OCI-LY1 (cell line): ENCODE measurements at regions not wholly inside any gene's neighbourhood (a gene's known extent, or its start where the extent isn't known, plus 50 kb on each side); places are given as distances from the start of the nearest gene placed in this dataset.

Experiments used
- H2AFZ ChIP-seq: fragments of 200-600 bp; sonication (generic), shearing (Covaris generic); 2 replicates; pipeline ENCODE4 v1.6.0; 2014; ENCODE audit warnings: antibody characterized with exemption, mild to moderate bottlenecking, low read length
- H3F3A ChIP-seq: fragments of 200-600 bp; sonication (generic), shearing (Covaris generic); 2 replicates; pipeline ENCODE4 v1.6.0; 2014; ENCODE audit warnings: mild to moderate bottlenecking, antibody characterized with exemption, low read length, moderate library complexity; ENCODE audit not compliant: insufficient read depth
- H3K27ac ChIP-seq: fragments of 200-600 bp; sonication (generic); 2 replicates; pipeline ENCODE4 v1.5.1; 2014; ENCODE audit warnings: low read length, mixed run types, mild to moderate bottlenecking, low read depth; ENCODE audit not compliant: poor library complexity, severe bottlenecking
- H3K27me3 ChIP-seq: fragments of 200-600 bp; sonication (generic); 2 replicates; pipeline ENCODE4 v1.6.0; 2014; ENCODE audit warnings: antibody characterized with exemption, mild to moderate bottlenecking, low read length, moderate library complexity; ENCODE audit not compliant: insufficient read depth
- H3K36me3 ChIP-seq: fragments of 200-600 bp; sonication (generic); 2 replicates; pipeline ENCODE4 v1.6.1; 2014; ENCODE audit warnings: mild to moderate bottlenecking, antibody characterized with exemption, low read length, moderate library complexity, mixed read lengths; ENCODE audit not compliant: insufficient read depth
- H3K4me1 ChIP-seq: fragments of 200-600 bp; sonication (generic); 2 replicates; pipeline ENCODE4 v1.5.1; 2014; ENCODE audit warnings: mild to moderate bottlenecking, low read length, moderate library complexity; ENCODE audit not compliant: insufficient read depth, severe bottlenecking
- H3K4me2 ChIP-seq: fragments of 200-600 bp; sonication (generic), shearing (Covaris generic); 2 replicates; pipeline ENCODE4 v1.6.1; 2014; ENCODE audit warnings: low read length
- H3K4me3 ChIP-seq: fragments of 200-600 bp; sonication (generic); 2 replicates; pipeline ENCODE4 v1.5.1; 2014; ENCODE audit warnings: low read length, low read depth, mild to moderate bottlenecking, mixed read lengths; ENCODE audit not compliant: poor library complexity, severe bottlenecking
- H3K79me2 ChIP-seq: fragments of 200-600 bp; shearing (Covaris generic); 2 replicates; pipeline ENCODE4 v1.6.1; 2016; ENCODE audit warnings: mixed run types, low read length, mixed read lengths; ENCODE audit not compliant: insufficient read depth
- H3K9ac ChIP-seq: fragments of 200-600 bp; sonication (generic), shearing (Covaris generic); 2 replicates; pipeline ENCODE4 v1.6.1; 2014; ENCODE audit warnings: mild to moderate bottlenecking, low read length, mixed read lengths
- H3K9me2 ChIP-seq: fragments of 200-600 bp; sonication (generic), shearing (Covaris generic); 2 replicates; pipeline ENCODE4 v1.6.1; 2014; ENCODE audit warnings: low read depth, mild to moderate bottlenecking, low read length, mixed read lengths
- H3K9me3 ChIP-seq: fragments of 200-600 bp; shearing (Covaris generic); 2 replicates; pipeline ENCODE4 v1.6.1; 2014; ENCODE audit warnings: low read length, mixed read lengths
- H4K20me1 ChIP-seq: fragments of 200-600 bp; sonication (generic), shearing (Covaris generic); 2 replicates; pipeline ENCODE4 v1.6.0; 2016; ENCODE audit warnings: mild to moderate bottlenecking, low read length; ENCODE audit not compliant: insufficient read depth
- CTCF ChIP-seq: fragments of 200-600 bp; sonication (generic), shearing (Covaris generic); IDR thresholded peaks from 2 replicates; pipeline ENCODE4 v1.5.1; 2017; ENCODE audit warnings: mild to moderate bottlenecking, antibody characterized with exemption, low read length, moderate library complexity, mixed read lengths
- EZH2 ChIP-seq: fragments of 200-600 bp; sonication (generic), shearing (Covaris generic); IDR thresholded peaks from 2 replicates; pipeline ENCODE4 v1.8.0; 2017; ENCODE audit warnings: borderline replicate concordance, mixed run types, mild to moderate bottlenecking, antibody characterized with exemption, low read length, moderate library complexity, mixed read lengths

- no peak overlapping the region for H3K9ac ChIP-seq
- H2AFZ ChIP-seq: no peak overlapping the region
- no peaks in the 10 kb centered on the region for H3K27me3 ChIP-seq
- H4K20me1 ChIP-seq: no peaks in the 10 kb centered on the region
- no peaks in the 10 kb centered on the region for H3F3A ChIP-seq
- no peak overlapping the region for H3K27ac ChIP-seq
- H3K9me3 ChIP-seq: no peaks in the 10 kb centered on the region
- H3K79me2 ChIP-seq: no peaks in the 10 kb centered on the region
- no peaks in the 10 kb centered on the region for H3K9me2 ChIP-seq
- H3K4me2 ChIP-seq: no peak overlapping the region
- no peaks in the 10 kb centered on the region for H3K36me3 ChIP-seq
- no peak for TF ChIP-seq EZH2
- no peak for TF ChIP-seq CTCF
- no peak overlapping the region for H3K4me3 ChIP-seq
- no peaks in the 10 kb centered on the region for H3K4me1 ChIP-seq
These were observed 118.0 kb upstream of the TACR1 start for GRCh38 chr2:75317316-75317715.

GRCh38 chr2:75315436-75315835 lies 116.1 kb upstream of the TACR1 start:
- H3K9me3 ChIP-seq: no peaks in the 10 kb centered on the region
- no peaks in the 10 kb centered on the region for H3K9me2 ChIP-seq
- no peaks in the 10 kb centered on the region for H3K27me3 ChIP-seq
- H3K4me3 ChIP-seq: no peak overlapping the region
- H3K27ac ChIP-seq: no peak overlapping the region
- TF ChIP-seq EZH2: no peak
- TF ChIP-seq CTCF: no peak
- no peaks in the 10 kb centered on the region for H3K79me2 ChIP-seq
- no peak overlapping the region for H3K4me2 ChIP-seq
- H3F3A ChIP-seq: no peaks in the 10 kb centered on the region
- no peaks in the 10 kb centered on the region for H3K36me3 ChIP-seq
- H2AFZ ChIP-seq: no peak overlapping the region
- H4K20me1 ChIP-seq: no peaks in the 10 kb centered on the region
- no peak overlapping the region for H3K9ac ChIP-seq
- H3K4me1 ChIP-seq: no peaks in the 10 kb centered on the region

- Histone ChIP-seq H3K4me3 (no peak overlapping the region), H3K4me1 (no peaks in the 10 kb centered on the region), H3K36me3 (no peaks in the 10 kb centered on the region), H3K79me2 (no peaks in the 10 kb centered on the region), H3K27me3 (no peaks in the 10 kb centered on the region), H3K4me2 (no peak overlapping the region), H3K27ac (no peak overlapping the region), H3K9me2 (no peaks in the 10 kb centered on the region), H3F3A (no peaks in the 10 kb centered on the region), H2AFZ (no peak overlapping the region), H3K9me3 (no peaks in the 10 kb centered on the region), H4K20me1 (no peaks in the 10 kb centered on the region), H3K9ac (no peak overlapping the region)
- peak; percentile 37; the same call in 1 of the 2 replicates for TF ChIP-seq CTCF
- TF ChIP-seq EZH2: no peak
These were observed 112.7 kb upstream of the TACR1 start for GRCh38 chr2:75311993-75312392.
